Sigmoid colon (tissue), 6 donors: ENCODE measurements at regions not wholly inside any gene's neighbourhood (a gene's known extent, or its start where the extent isn't known, plus 50 kb on each side); places are given as distances from the start of the nearest gene placed in this dataset.

Source experiments
- DNase-seq: peaks from one replicate; pipeline ENCODE4 v3.0.0-alpha.2; 2019
- H3K27ac ChIP-seq, 4 donors: fragments of 200-600 bp; sonication (generic); one replicate each; pipeline ENCODE4 v1.5.1; 2016 to 2019; ENCODE audit warnings: mild to moderate bottlenecking in 1 of 4
- H3K27me3 ChIP-seq, 3 donors: fragments of 200-600 bp; sonication (generic); one replicate each; pipeline ENCODE4 v1.5.1; 2019; ENCODE audit warnings: mild to moderate bottlenecking in 1 of 3
- H3K36me3 ChIP-seq, 4 donors: fragments of 200-600 bp; sonication (generic); one replicate each; pipeline ENCODE4 v1.5.1; 2016 to 2019
- H3K4me1 ChIP-seq, 4 donors: fragments of 200-600 bp; sonication (generic); one replicate each; pipeline ENCODE4 v1.5.1; 2017 to 2019
- H3K4me3 ChIP-seq, 4 donors: fragments of 200-600 bp; sonication (generic); one replicate each; pipeline ENCODE4 v1.5.1; 2017 to 2019; ENCODE audit warnings: mild to moderate bottlenecking in 2 of 4, moderate library complexity in 1 of 4
- H3K9me3 ChIP-seq, 4 donors: fragments of 200-600 bp in 3 of 4; sonication (generic) in 3 of 4; one replicate each; pipeline versions ENCODE4 v1.5.1 to v1.6.1; 2013 to 2019
- EP300 ChIP-seq, 4 donors: sonication (generic); formaldehyde crosslinking; IDR thresholded peaks; one replicate each; pipeline ENCODE4 v1.6.1; 2017; ENCODE audit warnings: antibody characterized with exemption in 4 of 4
- POLR2A ChIP-seq, 2 donors: fragments of 450-650 bp; IDR thresholded peaks; one replicate each; pipeline ENCODE4 v1.6.1; 2016; ENCODE audit warnings: antibody characterized with exemption in 2 of 2, mild to moderate bottlenecking in 2 of 2, moderate library complexity in 2 of 2
- POLR2AphosphoS5 ChIP-seq, 4 donors: sonication (generic); formaldehyde crosslinking; IDR thresholded peaks; one replicate each; pipeline ENCODE4 v1.6.1; 2017; ENCODE audit warnings: antibody characterized with exemption in 4 of 4
- WGBS, 2 donors: extraction: QIAGEN DNeasy Blood & Tissue Kit; methylation state at CpG; one replicate each; pipeline ENCODE4 v1.1.7; 2013; 5-methylcytosine and 5-hydroxymethylcytosine counted together
- intact Hi-C: fragments of 100-400 bp; cut with DNase I; formaldehyde crosslinking; loops from one replicate; pipeline ENCODE4 v1.15.1; 2023
- TF ChIP-seq, protein P1 (sequence below), 4 experiments: fragments of 450-650 bp in 3 of 4; fragments of 200-600 bp in 1 of 4; IDR thresholded peaks; one replicate each; pipeline ENCODE4 v1.5.1; 2016 to 2019; ENCODE audit warnings: antibody characterized with exemption in 4 of 4, mild to moderate bottlenecking in 3 of 4, moderate library complexity in 2 of 4
- donor health status: healthy with polysubstance abuse.
- donor health status: healthy.

GRCh38 chr5:87008751-87009560 is 258.7 kb upstream of the RASA1 start:
- no peaks in the 10 kb centered on the region for H3K4me1 ChIP-seq
- WGBS, 2 donors, result 49 to 68% methylated on average over 5 of the region's 5 CpGs
- H3K36me3 ChIP-seq, result no peaks in the 10 kb centered on the region
- TF ChIP-seq POLR2AphosphoS5 (IDR thresholded peaks at IDR 0.05), result no peak
- TF ChIP-seq EP300 (IDR thresholded peaks at IDR 0.05), result no peak
- TF ChIP-seq, protein P1, sequence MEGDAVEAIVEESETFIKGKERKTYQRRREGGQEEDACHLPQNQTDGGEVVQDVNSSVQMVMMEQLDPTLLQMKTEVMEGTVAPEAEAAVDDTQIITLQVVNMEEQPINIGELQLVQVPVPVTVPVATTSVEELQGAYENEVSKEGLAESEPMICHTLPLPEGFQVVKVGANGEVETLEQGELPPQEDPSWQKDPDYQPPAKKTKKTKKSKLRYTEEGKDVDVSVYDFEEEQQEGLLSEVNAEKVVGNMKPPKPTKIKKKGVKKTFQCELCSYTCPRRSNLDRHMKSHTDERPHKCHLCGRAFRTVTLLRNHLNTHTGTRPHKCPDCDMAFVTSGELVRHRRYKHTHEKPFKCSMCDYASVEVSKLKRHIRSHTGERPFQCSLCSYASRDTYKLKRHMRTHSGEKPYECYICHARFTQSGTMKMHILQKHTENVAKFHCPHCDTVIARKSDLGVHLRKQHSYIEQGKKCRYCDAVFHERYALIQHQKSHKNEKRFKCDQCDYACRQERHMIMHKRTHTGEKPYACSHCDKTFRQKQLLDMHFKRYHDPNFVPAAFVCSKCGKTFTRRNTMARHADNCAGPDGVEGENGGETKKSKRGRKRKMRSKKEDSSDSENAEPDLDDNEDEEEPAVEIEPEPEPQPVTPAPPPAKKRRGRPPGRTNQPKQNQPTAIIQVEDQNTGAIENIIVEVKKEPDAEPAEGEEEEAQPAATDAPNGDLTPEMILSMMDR (IDR thresholded peaks at IDR 0.05), result no peak
- no peak for TF ChIP-seq POLR2A (IDR thresholded peaks at IDR 0.05)
- no peaks in the 10 kb centered on the region for H3K27me3 ChIP-seq
- H3K4me3 ChIP-seq, result no peak overlapping the region
- DNase-seq, result no peak
- no peak overlapping the region for H3K27ac ChIP-seq
- H3K9me3 ChIP-seq, result no peaks in the 10 kb centered on the region
- intact Hi-C loops, result no loop called here

- Histone ChIP-seq H3K27ac (no peak overlapping the region), H3K4me1 (no peaks in the 10 kb centered on the region), H3K27me3 (no peaks in the 10 kb centered on the region), H3K9me3 (no peaks in the 10 kb centered on the region), H3K36me3 (no peaks in the 10 kb centered on the region), H3K4me3 (no peak overlapping the region)
- no peak for DNase-seq
- 44 to 80% methylated on average over 3 of the region's 3 CpGs for WGBS, 2 donors
- intact Hi-C loops, result no loop called here
- TF ChIP-seq, protein P1 (IDR thresholded peaks at IDR 0.05), result no peak
- TF ChIP-seq EP300 (IDR thresholded peaks at IDR 0.05), result no peak
- no peak for TF ChIP-seq POLR2A (IDR thresholded peaks at IDR 0.05)
- no peak for TF ChIP-seq POLR2AphosphoS5 (IDR thresholded peaks at IDR 0.05)
Observed at GRCh38 chr5:87010736-87011135, 256.9 kb upstream of the RASA1 start.

DNA sequence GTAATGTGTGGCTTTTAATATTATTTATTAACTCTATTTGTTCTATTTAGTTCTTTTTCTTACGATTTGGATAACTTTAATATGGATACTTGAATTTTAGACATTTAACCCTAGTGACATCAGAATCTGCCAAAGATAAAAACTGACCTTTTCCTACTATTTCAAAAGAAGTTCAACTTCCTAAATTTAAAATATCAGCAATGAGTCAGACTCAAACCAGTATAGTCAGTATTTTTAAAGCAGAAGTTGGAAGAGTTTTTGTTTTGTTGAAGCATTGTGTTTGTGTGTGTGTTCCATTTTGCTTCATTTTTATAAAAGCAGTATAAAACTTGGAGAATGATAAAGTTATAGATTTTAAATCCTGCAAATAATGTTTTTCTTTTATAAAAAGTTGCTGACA is 251.8 kb upstream of the RASA1 start:
- Histone ChIP-seq H3K27me3 (no peaks in the 10 kb centered on the region), H3K4me3 (no peak overlapping the region), H3K36me3 (no peaks in the 10 kb centered on the region), H3K4me1 (peaks cover 0 to 10% (median 3%) of the 10 kb centered on the region in 4 donors), H3K9me3 (no peaks in the 10 kb centered on the region), H3K27ac (no peak overlapping the region)
- no peak for DNase-seq
- intact Hi-C loops, result no loop called here
- WGBS, 2 donors, result 70 to 86% methylated on average over 1 of the region's 1 CpG
- no peak for TF ChIP-seq POLR2AphosphoS5 (IDR thresholded peaks at IDR 0.05)
- no peak for TF ChIP-seq POLR2A (IDR thresholded peaks at IDR 0.05)
- no peak for TF ChIP-seq EP300 (IDR thresholded peaks at IDR 0.05)
- TF ChIP-seq, protein P1 (IDR thresholded peaks at IDR 0.05), result no peak

- intact Hi-C loops, result no loop called here
- H3K9me3 ChIP-seq, result no peaks in the 10 kb centered on the region
- H3K4me1 ChIP-seq, result peaks cover 0 to 10% (median 3%) of the 10 kb centered on the region in 4 donors
- no peak overlapping the region for H3K27ac ChIP-seq
- WGBS, 2 donors, result 37 to 40% methylated on average over 4 of the region's 4 CpGs
- no peak overlapping the region for H3K4me3 ChIP-seq
- no peaks in the 10 kb centered on the region for H3K27me3 ChIP-seq
- TF ChIP-seq, protein P1 (IDR thresholded peaks at IDR 0.05), result no peak
- TF ChIP-seq POLR2AphosphoS5 (IDR thresholded peaks at IDR 0.05) (no peak), EP300 (IDR thresholded peaks at IDR 0.05) (no peak), POLR2A (IDR thresholded peaks at IDR 0.05) (no peak)
- no peaks in the 10 kb centered on the region for H3K36me3 ChIP-seq
- no peak for DNase-seq
Observed at GRCh38 chr5:87020099-87020934, 247.4 kb upstream of the RASA1 start.
